ENCODE measurements at regions not wholly inside any gene's neighbourhood (a gene's known extent, or its start where the extent isn't known, plus 50 kb on each side); places are given as distances from the start of the nearest gene placed in this dataset.

DNA sequence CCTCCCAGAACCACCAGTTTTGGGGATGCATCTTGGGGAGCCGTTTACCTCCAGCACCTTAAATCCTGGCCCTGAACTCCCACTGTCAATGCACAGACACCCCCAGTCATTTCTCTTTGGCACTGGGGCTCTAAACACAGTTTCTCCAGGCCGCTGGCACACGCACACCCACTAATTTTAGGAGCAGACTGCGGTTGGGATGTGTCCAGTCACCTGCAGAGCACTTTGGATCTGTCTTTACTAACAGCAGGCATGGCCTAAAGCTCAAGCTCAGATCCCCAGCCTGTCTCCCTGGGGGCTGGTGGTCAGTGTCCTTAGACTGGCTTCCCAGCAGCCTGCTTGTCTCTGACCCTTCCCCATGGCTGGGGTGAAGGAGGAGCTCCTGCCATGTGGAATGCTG is 49.9 kb downstream of the SYNE3 start:
- FAIRE-seq (no peak), DNase-seq (ENCODE audit: low spot score) (no peak)

DNA sequence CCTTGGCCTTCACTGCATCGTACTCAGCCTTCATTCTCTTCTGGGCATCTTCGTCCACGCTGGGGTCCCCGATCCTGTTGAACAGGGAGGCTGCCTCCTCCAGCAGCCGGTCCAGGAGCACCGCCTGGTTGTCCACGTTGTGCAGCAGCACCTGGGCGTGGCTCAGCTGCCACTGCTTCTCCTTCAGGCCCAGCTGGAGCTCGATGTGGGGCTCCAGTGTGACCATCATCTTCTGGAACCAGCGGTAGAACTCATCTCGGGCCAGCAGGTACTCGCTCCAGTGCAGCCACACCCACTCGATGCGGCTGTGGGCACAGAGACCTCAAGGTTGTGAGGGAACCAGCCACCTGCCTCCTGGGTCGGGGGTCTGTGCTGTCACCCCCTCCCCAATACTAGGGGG is 50.5 kb downstream of the SYNE3 start:
- FAIRE-seq (no peak), DNase-seq (ENCODE audit: low spot score) (no peak)

DNA sequence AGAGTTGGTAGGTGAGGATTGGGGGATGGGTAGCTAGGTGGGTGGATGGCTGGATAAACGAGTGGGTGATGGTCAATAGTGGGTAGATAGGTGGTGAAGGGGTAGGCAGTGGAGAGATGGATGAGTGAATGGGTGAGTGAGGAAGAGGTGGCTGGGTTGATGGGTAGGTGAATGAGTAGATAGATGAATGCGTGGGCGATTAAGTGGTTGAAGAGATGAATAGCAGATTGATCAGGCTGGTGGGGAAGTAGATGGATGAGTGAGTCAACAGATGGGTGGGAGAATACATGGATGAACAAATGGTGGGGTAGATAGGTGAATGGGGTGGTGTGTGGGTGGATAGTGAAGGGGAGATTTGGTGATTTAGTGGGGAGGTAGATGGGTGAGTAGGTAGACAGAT is 51.1 kb downstream of the SYNE3 start:
- FAIRE-seq: no peak
- DNase-seq (ENCODE audit: low spot score): no peak

DNA sequence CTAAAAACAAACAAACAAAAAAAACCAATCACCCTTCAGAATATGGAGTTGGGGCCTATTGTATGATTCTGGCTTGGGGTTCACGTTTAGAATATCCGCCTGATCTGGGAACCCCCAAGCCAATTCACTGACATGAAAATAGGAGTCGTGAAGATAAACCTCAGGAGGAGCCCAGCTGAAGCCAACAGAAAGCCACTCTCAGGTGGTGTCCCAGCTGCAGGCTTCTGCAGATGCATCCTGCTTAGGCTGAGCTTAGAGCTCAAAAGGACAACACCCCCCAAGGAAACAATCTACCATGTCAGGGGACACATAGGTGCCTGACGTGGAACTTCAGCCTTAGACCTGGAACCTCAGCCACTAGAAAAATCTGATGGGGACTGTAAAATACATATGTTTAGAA is 51.9 kb downstream of the SYNE3 start:
- DNase-seq (ENCODE audit: low spot score) (no peak), FAIRE-seq (no peak)

DNA sequence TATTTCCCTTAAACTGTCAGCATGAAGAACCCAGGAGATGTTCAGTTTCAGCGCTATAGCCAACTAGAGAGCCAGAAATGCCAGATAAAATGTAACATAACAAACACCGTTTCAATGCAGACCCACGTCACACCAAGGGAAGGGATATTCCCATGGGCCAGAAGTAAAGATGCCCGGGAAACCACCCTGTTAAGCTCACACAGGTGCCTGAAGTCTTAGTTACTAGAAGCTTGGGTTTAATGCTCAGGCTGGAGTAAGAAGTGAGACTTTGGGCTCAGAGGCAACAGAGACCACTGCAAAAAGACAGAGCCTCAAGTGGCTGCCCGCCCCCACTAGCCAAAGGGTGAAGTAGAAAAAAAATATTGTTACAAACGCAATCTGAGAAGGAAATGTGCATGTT is 52.3 kb downstream of the SYNE3 start:
- FAIRE-seq (no peak), DNase-seq (ENCODE audit: low spot score) (no peak)

DNA sequence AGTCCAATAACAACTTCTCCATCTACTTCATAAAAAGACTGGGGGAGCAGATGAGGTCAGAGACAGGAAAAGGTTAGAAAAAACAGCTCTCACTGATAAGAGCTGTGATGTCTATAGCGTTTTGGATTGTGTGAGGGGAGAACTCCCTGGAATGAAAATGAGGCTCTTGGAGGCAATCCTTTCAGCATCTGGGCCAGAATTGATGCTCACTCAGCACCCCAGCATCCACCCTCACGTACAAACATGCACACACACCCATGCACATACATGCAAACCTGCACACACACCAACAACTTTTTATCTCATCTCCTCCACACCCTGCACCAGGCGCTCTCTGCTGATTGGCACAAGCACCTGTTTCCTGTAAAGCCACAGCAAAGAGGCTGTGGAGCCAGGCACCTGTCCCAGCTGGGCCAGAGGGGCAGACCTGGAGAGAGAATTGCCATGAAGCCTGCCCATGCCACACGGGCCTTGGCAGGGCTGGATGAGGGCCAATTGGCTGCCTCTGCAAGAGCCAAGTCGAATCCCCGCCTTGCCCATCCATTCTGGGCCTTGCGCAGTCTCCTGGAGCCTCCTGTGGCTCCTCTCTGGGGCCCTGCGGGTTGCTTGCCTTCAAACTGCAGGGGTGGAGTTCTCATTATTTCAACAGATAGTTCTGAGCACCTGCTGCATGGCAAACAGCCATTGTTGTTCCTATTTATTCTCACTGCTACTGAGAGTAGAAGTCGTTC is 53.1 kb downstream of the SYNE3 start:
- DNase-seq (ENCODE audit: low spot score) (no peak), FAIRE-seq (no peak)

DNA sequence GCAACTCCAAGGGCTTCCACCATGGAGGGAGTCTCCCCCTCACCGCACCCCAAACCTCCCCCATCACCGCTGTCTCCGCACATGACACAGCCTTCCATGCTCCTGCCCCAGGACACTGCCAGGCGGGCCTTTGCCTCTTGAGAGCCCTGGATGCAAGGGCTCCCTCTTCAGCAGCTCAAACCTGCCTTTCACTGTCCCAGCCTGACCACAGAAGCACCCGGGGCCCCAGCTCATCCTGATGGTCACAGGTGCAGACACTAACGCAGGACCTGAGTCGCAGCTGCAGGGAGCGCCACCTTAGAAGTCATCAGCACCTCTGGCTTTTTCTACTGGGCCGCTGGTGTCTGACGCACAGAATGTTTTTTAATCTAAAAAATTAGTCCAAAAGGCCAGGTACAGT is 54.0 kb downstream of the SYNE3 start:
- DNase-seq (ENCODE audit: low spot score) (no peak), FAIRE-seq (no peak)

DNA sequence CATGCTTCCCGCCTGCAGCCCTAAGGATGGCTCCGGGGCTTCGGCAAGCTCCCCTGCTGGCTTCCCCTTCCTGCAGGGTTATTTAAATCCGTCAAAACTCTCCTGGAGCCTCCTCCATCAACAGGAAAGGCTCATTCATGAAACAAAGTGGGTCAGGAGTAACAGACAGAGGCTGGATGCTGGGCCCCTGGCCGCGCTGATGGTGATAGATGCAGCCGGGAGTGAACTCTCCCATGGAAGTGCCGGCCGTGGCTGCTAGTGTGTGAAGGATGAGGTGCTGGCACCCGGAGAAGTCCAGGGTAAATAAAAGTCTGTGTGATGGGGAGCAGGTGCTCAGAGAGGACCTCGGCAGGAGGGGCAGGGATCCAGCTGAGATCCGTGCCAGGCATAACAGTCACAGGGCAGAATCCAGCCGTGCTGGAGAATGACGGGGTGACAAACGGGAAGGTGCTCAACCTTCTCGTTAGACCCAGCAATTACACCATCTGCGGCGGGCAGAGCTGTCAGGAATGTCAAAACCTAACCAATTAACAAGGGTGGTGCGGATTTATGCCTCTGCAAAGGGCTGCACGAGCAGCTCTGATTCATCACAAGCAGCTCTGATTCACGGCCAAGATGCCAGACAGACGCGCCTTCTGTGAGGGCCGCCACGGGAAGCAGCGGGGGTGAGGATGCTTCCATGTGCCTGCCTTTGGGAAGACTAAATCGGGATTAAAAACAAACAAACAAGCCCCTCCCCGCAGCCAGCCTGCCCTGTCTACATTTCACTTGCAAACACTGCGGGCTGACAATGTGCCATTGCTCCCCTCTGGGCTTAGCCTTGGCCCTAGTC is 55.6 kb downstream of the SYNE3 start:
- DNase-seq (ENCODE audit: low spot score) (peak; percentile 47), FAIRE-seq (no peak)

DNA sequence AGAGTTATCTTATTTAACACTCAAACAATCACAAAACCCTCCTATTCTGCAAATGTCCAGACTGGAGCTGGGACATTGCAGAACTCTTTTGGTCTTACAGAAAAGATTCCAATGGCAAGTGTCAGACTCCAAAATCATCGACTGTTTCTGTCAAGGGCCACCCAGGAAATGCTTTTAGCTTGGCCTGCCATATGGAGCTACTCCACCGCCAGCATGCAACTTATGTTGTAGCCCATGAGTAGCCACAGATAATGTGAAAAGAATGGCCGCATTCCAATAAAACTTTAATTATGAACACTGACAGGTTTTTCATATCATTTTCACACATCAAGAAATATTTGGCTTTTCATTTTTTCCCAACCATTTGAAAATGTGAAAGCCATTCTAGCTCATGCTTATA is 57.5 kb downstream of the SYNE3 start:
- FAIRE-seq (no peak), DNase-seq (ENCODE audit: low spot score) (no peak)

DNA sequence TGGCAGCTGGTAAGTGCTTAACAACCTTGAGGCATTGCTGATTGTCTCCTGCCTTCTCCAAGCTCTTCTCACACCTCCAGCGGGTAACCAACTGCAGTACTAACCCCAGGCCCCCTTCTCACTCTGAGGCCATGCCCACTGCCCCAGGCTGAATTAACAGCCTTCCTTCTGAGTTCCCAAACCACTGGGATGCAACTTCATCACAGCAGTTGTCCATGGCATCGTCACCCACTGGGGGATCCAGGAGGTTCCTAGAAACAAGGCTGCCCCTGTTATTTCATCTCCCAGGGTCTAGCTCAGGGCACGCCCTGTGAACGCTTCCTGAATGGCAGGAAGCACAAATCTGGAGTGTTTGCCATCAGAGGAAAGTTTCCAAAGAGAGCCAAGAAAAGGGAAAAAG is 58.0 kb downstream of the SYNE3 start:
- FAIRE-seq (no peak), DNase-seq (ENCODE audit: low spot score) (no peak)

DNA sequence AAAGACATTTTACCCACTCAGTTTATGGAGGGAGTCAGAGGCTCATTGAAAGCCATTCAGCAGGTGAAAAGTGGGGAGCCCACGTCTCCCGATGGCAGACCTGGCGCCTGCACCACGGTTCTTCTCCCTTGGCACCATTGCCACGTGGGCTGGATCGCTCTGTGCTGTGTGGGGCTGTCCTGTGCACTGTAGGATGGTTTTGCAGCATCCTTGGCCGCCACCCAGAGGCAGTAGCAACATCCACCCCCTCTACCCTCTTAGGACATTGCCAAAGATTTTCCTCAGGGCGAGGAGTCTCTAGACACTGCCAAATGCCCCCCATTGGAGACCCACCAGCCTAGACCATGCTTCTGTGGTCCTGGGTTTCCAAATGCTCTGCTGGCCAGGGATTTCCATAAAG is 60.2 kb downstream of the SYNE3 start:
- no peak for FAIRE-seq
- DNase-seq (ENCODE audit: low spot score): no peak

DNA sequence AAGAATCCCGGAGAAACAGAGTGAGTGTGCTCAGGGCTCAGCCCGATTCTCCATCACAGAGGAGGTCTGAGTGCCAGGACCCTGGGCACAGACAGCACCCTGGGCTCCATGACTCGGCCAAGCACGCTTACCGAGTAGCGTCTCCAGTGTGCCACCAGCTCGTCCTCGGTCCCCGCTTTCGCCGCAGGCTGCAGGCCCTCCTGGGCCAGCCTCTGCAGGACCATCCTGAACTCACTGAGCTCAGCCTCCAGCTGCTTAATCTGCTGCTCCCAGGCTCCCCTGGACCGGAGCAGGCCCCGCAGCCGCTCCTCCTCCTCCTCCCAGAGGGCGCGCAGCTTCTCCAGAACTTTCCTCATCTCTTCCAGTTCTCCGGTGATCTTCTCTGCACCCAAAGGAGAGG is 61.2 kb downstream of the SYNE3 start:
- no peak for FAIRE-seq
- no peak for DNase-seq (ENCODE audit: low spot score)

DNA sequence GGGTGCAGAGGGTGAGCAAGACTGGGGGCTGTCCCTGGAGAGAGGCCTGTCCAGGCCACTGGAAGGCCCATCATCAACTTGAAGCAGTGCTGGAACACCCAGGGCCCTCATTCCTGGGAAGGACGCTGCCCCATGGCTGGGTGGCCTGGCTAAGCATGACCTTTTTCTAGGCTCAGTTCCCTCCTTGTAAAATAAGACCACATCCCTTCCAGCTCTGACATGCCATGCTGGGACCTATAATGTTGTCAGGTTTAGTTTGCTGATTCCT is 62.8 kb downstream of the SYNE3 start:
- DNase-seq (ENCODE audit: low spot score): no peak
- no peak for FAIRE-seq

DNA sequence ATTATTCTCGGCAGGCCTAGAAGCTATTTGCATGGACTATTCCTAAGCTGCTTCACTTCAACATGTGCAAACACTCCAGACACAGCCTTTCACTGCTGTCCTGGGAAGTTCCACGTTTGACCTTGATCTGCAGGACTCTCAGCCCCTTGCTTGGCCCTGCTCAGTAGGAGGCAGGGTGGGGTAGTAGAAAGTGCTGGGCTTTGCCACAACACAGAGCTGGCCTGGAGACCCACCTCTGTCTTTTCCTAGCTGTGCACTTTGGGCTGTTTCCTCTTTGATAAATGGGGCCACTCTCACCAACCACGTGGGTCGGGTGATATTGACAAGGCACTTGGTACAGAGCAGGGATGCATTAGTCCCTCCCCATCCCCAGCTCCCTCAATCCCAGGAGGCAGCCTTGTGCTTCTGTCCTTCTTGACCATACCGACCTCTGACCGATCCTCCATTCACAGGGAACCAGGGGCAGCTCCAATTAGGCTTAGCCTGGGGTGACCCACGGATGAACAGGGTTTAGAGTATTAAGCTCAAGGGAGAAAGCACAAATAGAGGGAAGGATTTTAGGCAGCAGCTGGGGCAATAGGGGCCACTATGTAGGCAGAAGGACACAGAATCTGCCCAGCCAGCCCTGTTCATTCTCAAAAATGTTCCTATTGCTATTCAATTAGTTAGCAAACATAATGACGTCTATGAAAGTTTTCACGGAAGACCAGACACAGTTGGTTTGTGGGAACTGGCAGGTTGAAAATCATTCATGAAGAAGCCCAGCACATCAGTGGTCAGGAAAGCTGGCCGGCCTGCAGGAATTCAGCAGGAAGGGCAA is 63.3 kb downstream of the SYNE3 start:
- FAIRE-seq (no peak), DNase-seq (ENCODE audit: low spot score) (no peak)

DNA sequence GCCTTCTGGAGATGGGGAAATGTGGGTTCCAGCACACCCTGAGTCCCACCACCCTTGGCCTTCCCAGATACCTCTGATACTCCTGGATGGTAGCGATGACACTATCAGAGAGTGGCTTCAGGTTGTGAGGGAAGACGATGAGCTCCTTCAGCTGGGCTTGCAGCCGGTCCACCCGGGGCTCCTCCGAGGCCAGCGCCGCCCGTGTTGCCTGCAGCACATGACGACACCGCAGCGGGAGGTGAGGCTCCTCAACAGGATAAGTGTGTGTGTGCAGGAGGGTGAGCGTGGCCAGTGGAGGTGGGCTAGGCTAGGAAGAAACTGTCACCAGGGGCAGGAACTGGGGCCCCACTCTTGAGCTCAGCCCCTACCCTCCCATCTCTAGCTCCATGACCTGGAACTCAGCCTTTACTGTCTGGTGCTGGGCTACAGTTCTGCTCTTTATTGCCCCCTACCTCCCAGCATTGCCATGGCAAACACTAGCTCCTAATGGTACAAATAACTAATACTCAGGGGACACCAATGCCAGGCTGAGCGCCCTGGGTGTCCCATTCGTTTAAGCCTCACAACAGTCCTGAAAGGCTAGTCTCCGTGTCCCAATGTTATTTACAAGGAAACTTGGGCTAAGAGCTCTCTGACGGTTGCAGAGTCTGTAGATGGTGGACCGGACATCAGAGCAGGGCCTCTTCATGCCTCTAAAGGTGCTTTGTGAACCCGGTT is 64.1 kb downstream of the SYNE3 start:
- no peak for DNase-seq (ENCODE audit: low spot score)
- FAIRE-seq: no peak

DNA sequence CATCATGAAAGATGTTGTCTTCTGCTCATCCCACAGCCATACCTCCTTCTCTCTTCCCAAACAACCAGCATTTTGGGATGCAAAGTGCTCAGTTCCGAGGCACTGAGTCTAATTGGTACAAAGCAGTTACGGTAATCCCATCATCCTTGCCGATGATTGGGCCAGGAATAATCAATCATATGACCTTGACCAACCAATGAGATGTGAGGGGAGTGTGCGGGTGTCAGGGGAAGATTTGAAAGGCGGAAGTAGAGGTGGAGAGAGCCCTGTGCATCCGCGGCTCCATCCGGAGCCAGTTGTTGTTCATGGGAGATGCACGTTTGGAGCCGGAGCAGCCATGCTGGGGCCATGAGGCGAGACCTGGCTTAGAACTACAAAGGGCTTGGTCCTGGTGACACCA is 67.3 kb downstream of the SYNE3 start:
- DNase-seq (ENCODE audit: low spot score) (no peak), FAIRE-seq (no peak)

DNA sequence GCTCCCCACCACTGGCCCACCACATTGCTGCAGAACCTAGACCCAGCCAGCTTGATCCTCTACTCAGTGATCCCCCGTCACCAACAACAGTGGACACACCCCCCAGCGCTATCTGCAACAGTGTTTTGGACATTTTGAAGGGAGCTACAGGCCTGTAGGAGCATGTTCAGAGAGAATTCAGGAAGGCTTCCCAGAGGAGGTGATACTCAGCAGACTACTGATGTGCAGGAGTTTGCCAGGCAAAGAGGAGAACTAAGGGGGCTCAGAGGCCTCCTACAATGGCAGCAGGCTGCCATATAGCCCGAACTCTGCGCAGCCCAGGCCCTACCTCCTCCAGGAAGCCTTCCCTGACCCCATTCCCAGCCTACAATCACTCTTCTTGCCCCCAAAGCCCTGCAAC is 70.0 kb downstream of the SYNE3 start:
- DNase-seq (ENCODE audit: low spot score): no peak
- FAIRE-seq: no peak

DNA sequence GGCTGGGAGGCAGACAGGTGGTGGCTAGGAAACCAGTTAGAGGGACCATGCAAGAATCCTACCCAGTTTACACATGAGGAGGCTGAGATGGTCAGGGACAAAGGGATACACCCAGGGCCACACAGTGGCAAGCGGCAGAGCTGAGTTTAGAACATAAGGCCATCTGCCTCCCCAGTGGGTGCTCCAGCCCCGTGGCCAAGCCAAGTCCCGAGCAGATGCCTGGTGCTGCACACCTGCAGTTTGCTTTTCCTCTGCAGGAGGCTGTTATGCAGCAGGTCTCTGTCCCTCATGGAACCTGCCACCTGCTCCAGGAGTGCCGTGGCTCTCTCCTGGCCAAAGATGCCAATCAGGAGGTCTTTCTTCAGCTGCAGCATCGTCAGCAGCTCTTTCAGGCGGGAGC is 70.8 kb downstream of the SYNE3 start:
- no peak for DNase-seq (ENCODE audit: low spot score)
- FAIRE-seq: no peak

DNA sequence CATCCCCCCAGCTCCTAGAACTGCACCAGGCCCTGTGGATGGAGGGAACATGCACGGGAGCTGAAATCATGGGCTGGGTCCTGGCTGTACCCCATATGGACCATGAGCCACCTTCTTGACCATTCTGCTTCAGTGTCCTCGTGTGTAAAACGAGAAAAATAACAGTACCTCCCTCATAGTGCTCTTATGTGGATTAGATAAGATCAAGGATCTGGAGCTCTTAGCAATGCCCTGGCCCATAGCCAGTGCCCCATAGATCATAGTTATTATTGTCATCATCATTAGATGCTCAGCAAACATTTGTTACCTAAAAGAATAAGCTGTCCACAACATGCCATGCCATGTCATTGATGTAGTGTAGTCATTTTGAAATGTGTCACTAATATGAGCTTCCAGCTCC is 71.3 kb downstream of the SYNE3 start:
- no peak for DNase-seq (ENCODE audit: low spot score)
- FAIRE-seq: no peak

DNA sequence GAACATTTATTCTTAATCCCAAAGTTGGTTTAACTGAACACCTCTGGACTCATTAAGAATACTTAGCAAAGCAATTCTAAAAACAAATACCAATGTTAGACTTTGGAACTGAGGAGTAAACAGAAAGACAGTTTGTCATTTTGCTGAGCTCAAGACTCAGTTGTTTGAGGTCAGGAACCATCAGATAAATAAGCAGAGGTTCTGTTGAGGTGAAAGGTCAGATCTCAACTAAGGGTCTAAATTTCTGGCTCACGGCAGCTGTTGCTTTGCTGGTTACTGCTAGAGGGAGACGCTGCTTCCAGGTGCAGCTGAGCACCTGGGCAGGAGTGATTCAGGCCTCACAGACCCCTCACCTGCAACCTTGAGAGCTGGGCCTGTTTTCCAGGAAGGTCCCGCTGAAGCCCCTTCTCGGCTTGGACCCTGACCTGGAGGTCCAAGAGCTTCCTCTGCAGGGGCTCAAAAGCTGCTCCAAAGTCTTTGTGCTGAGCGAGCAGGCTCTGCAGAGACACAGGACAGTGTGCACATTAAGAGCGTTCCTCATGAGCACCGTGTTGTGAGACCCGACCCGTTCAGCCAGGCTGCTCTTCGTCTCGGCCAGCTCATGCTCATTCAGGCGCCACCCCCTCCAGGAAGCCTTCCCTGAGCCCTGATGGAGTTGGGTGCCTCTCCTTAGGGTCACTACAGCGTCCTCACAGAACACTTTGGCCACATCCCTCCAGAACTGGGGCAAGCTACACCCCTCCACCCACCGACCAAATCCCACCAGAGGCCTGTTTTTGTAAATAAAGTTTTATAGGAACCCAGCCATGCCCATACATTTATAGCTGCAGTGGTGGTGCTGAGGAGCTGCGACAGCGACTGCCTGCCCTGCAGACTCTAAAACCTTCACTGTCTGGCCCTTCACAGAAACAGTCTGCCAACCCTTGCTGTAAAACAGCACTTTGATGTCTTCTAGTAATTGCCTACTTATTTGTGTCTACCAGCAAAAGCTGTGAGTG is 72.0 kb downstream of the SYNE3 start:
- FAIRE-seq (no peak), DNase-seq (ENCODE audit: low spot score) (no peak)

DNA sequence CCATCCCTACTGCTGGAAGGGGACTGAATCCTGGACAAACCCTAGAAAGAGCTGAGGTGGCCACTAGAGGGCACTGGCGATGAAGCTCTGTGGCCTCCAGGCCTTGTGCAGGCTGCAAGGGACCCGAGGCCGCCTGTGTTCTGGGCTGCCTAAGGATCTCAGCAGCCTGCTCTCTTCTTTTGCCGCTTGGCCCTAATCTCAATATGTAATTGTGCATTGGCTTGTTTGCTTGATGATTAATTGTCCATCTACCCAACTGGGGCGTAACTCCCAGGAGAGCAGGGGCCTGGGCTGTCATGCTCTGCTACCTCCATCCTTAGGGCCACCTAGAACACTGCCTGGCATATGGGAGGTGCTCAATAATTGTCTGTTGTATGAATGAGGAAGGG is 73.8 kb downstream of the SYNE3 start:
- DNase-seq (ENCODE audit: low spot score): peak; percentile 27
- FAIRE-seq: no peak

Measured in RCC 7860 (cell line).